ENCODE measurements at regions not wholly inside any gene's neighbourhood (a gene's known extent, or its start where the extent isn't known, plus 50 kb on each side); places are given as distances from the start of the nearest gene placed in this dataset.

GRCh38 chr2:181828122-181828705 lies 63.3 kb upstream of the ITPRID2 start:
- Histone ChIP-seq H3K27me3 (no peaks in the 10 kb centered on the region), H3K4me3 (no peak overlapping the region), H3K4me1 (replicated peaks in 1 of 2) (no peaks in the 10 kb centered on the region), H3K9me3 (replicated peaks in 1 of 3) (no peaks in the 10 kb centered on the region), H3K36me3 (replicated peaks in 1 of 2) (no peaks in the 10 kb centered on the region), H3K27ac (no peak overlapping the region)
- 94 to 96% (median 95%) methylated on average over 6 of the region's 6 CpGs for WGBS, 4 donors
- no peak for TF ChIP-seq POLR2A (IDR thresholded peaks at IDR 0.05)
- no peak for TF ChIP-seq CTCF (IDR thresholded peaks at IDR 0.05)
- no peak for DNase-seq
- intact Hi-C loops (cut with DNase I), result no loop called here

GRCh38 chr2:181829230-181829629 lies 62.3 kb upstream of the ITPRID2 start:
- H3K4me3 ChIP-seq, result no peak overlapping the region
- DNase-seq, result no peak
- no peaks in the 10 kb centered on the region for H3K4me1 ChIP-seq (replicated peaks in 1 of 2)
- intact Hi-C loops (cut with DNase I), result no loop called here
- H3K9me3 ChIP-seq (replicated peaks in 1 of 3), result no peaks in the 10 kb centered on the region
- no peak for TF ChIP-seq CTCF (IDR thresholded peaks at IDR 0.05)
- WGBS, 4 donors, result 95 to 100% (median 100%) methylated on average over 1 of the region's 1 CpG
- no peaks in the 10 kb centered on the region for H3K27me3 ChIP-seq
- no peaks in the 10 kb centered on the region for H3K36me3 ChIP-seq (replicated peaks in 1 of 2)
- H3K27ac ChIP-seq, result no peak overlapping the region

GRCh38 chr2:181832015-181832414 lies 59.5 kb upstream of the ITPRID2 start:
- TF ChIP-seq POLR2A (IDR thresholded peaks at IDR 0.05), result no peak
- no peak for TF ChIP-seq CTCF (IDR thresholded peaks at IDR 0.05)
- no peaks in the 10 kb centered on the region for H3K4me1 ChIP-seq (replicated peaks in 1 of 2)
- H3K4me3 ChIP-seq, result no peak overlapping the region
- intact Hi-C loops (cut with DNase I), result no loop called here
- H3K9me3 ChIP-seq (replicated peaks in 1 of 3), result no peaks in the 10 kb centered on the region
- H3K27me3 ChIP-seq, result no peaks in the 10 kb centered on the region
- H3K36me3 ChIP-seq (replicated peaks in 1 of 2), result no peaks in the 10 kb centered on the region
- DNase-seq, result no peak
- WGBS, 4 donors, result 81 to 89% (median 84%) methylated on average over 4 of the region's 4 CpGs
- H3K27ac ChIP-seq, result no peak overlapping the region

GRCh38 chr2:181836583-181836982 lies 54.9 kb upstream of the ITPRID2 start:
- H3K9me3 ChIP-seq (replicated peaks in 1 of 3), result no peaks in the 10 kb centered on the region
- 87 to 96% (median 92%) methylated on average over 2 of the region's 2 CpGs for WGBS, 4 donors
- no peak for DNase-seq
- no peaks in the 10 kb centered on the region for H3K4me1 ChIP-seq (replicated peaks in 1 of 2)
- no peak overlapping the region for H3K27ac ChIP-seq
- H3K4me3 ChIP-seq, result no peak overlapping the region
- intact Hi-C loops (cut with DNase I), result no loop called here
- no peaks in the 10 kb centered on the region for H3K27me3 ChIP-seq
- TF ChIP-seq CTCF (IDR thresholded peaks at IDR 0.05) (no peak), POLR2A (IDR thresholded peaks at IDR 0.05) (no peak)
- H3K36me3 ChIP-seq (replicated peaks in 1 of 2), result no peaks in the 10 kb centered on the region

All from adrenal gland (tissue), 9 donors.